K562 (cell line): ENCODE measurements at regions not wholly inside any gene's neighbourhood (a gene's known extent, or its start where the extent isn't known, plus 50 kb on each side); places are given as distances from the start of the nearest gene placed in this dataset.

Experiments used
- ATAC-seq: fragments of 200-7000 bp; cut with Tn5 transposase; 3 replicates; pipeline ENCODE4 v1.9.1; 2020; ENCODE audit warnings: moderate library complexity
- BruUV-seq: library from RNA; stranded (reverse); fragments of 400-500 nt; replicated peaks from 2 replicates; lab custom pipeline; 2021; lab: Mats Ljungman, UMichigan
- CTCF ChIA-PET: fragments of 300-600 bp; formaldehyde crosslinking; extraction: SDS; loops from one replicate; lab custom pipeline; 2021; ENCODE audit warnings: low intra/inter-chr PET ratio; lab: Yijun Ruan, JAX
- POLR2A ChIA-PET: fragments of 300-600, 350-650 bp; sonication (Branson Sonifier 250); formaldehyde crosslinking; extraction: SDS; loops from one replicate; lab custom pipeline; 2021; ENCODE audit warnings: antibody characterized with exemption, inconsistent platforms; lab: Yijun Ruan, JAX
- DNase-seq, 4 experiments: peaks; one replicate each; pipeline versions ENCODE4 v3.0.0 to v3.0.0-alpha.2; 2011 to 2018; ENCODE audit warnings: low spot score in 3 of 4, mixed read lengths in 3 of 4; ENCODE audit errors: extremely low read depth in 1 of 4
- FAIRE-seq: peaks from 2 replicates; lab custom pipeline; 2011; peaks lifted over from hg19 to GRCh38; lab: Jason Lieb, UNC
- H2AFZ ChIP-seq: 2 replicates; pipeline ENCODE4 v1.6.0; 2011; ENCODE audit warnings: low read depth, low read length, control low read depth, inconsistent platforms
- H3K27ac ChIP-seq: fragments of 200-600 bp; 3 replicates; pipeline ENCODE4 v1.8.0; 2011; ENCODE audit warnings: low read depth, mild to moderate bottlenecking, control low read depth, inconsistent platforms, low read length, moderate library complexity, mixed read lengths; ENCODE audit errors: extremely low read depth
- H3K27me3 ChIP-seq, 2 experiments: fragments of 300-600 bp in 1 of 2; 2 replicates in 1 of 2; 3 replicates in 1 of 2; pipeline versions ENCODE4 v1.6.0 to v1.8.0; 2011; ENCODE audit warnings: inconsistent platforms in 2 of 2, low read length in 2 of 2, mild to moderate bottlenecking in 1 of 2, mixed read lengths in 1 of 2, moderate library complexity in 1 of 2; ENCODE audit not compliant: control insufficient read depth in 2 of 2, insufficient read depth in 2 of 2
- H3K36me3 ChIP-seq: fragments of 300-600 bp; 3 replicates; pipeline ENCODE4 v1.8.0; 2011; ENCODE audit warnings: mild to moderate bottlenecking, low read length, inconsistent platforms; ENCODE audit not compliant: control insufficient read depth, insufficient read depth
- H3K4me1 ChIP-seq, 2 experiments: fragments of 200-600 bp in 1 of 2; replicated peaks in 1 of 2; 2 replicates in 1 of 2; 3 replicates in 1 of 2; pipeline versions ENCODE4 v1.5.1 to v1.8.0; 2011; ENCODE audit warnings: inconsistent platforms in 2 of 2, low read length in 2 of 2, mild to moderate bottlenecking in 1 of 2, mixed read lengths in 1 of 2, moderate library complexity in 1 of 2; ENCODE audit not compliant: control insufficient read depth in 2 of 2, insufficient read depth in 2 of 2
- H3K4me2 ChIP-seq: 2 replicates; pipeline ENCODE4 v1.6.1; 2011; ENCODE audit warnings: low read length, control low read depth, inconsistent platforms, mixed read lengths; ENCODE audit not compliant: insufficient read depth
- H3K4me3 ChIP-seq: fragments of 200-600 bp; sonication (generic), shearing (Covaris generic); 2 replicates; pipeline ENCODE4 v1.5.1; 2016; ENCODE audit warnings: control low read depth, inconsistent platforms
- H3K79me2 ChIP-seq: fragments of 200-600 bp; 3 replicates; pipeline ENCODE4 v1.8.0; 2011; ENCODE audit warnings: low read length, inconsistent platforms; ENCODE audit not compliant: control insufficient read depth, insufficient read depth
- H3K9ac ChIP-seq, 2 experiments: 2 replicates each; pipeline versions ENCODE4 v1.6.0 to v1.6.1; 2011; ENCODE audit warnings: low read depth in 2 of 2, low read length in 2 of 2, control low read depth in 1 of 2, inconsistent platforms in 1 of 2, mild to moderate bottlenecking in 1 of 2, mixed read lengths in 1 of 2; ENCODE audit not compliant: insufficient read depth in 1 of 2
- H3K9me1 ChIP-seq: one replicate; pipeline ENCODE4 v1.6.0; 2011; ENCODE audit warnings: inconsistent platforms, mild to moderate bottlenecking, low read length, moderate library complexity; ENCODE audit not compliant: control insufficient read depth, insufficient read depth
- H3K9me3 ChIP-seq: replicated peaks from 2 replicates; pipeline ENCODE4 v1.5.1; 2011; ENCODE audit warnings: low read depth, low read length, inconsistent platforms; ENCODE audit not compliant: control insufficient read depth, insufficient read depth
- H4K20me1 ChIP-seq: replicated peaks from 2 replicates; pipeline ENCODE4 v1.6.1; 2011; ENCODE audit warnings: low read length, inconsistent platforms, mixed read lengths; ENCODE audit not compliant: control insufficient read depth, insufficient read depth
- CXXC5 ChIP-seq: fragments of 250-450 bp; sonication (Bioruptor Pico); IDR thresholded peaks from 2 replicates; pipeline ENCODE4 v1.8.0; 2022; ENCODE audit warnings: inconsistent platforms, mild to moderate bottlenecking, moderate library complexity
- DNMT1 ChIP-seq: fragments of 450-650 bp; IDR thresholded peaks from 2 replicates; pipeline ENCODE4 v1.6.1; 2016; ENCODE audit warnings: antibody characterized with exemption, mild to moderate bottlenecking
- ELF4 ChIP-seq: fragments of 450-650 bp; formaldehyde crosslinking; IDR thresholded peaks from 2 replicates; pipeline ENCODE4 v1.4.0; 2022; ENCODE audit warnings: missing genetic modification characterization
- ETS2 ChIP-seq: IDR thresholded peaks from 2 replicates; pipeline ENCODE4 v1.6.1; 2016; ENCODE audit warnings: borderline replicate concordance, missing genetic modification characterization, mild to moderate bottlenecking, moderate library complexity, missing compliant biosample characterization; ENCODE audit not compliant: poor library complexity, severe bottlenecking
- ETV6 ChIP-seq, 3 experiments: fragments of 150-350 bp in 1 of 3; sonication (generic) in 1 of 3; formaldehyde crosslinking in 1 of 3; IDR thresholded peaks; 2 replicates each; pipeline versions ENCODE4 v1.6.1 to v1.8.0; 2014 to 2022; ENCODE audit warnings: borderline replicate concordance in 2 of 3, low read depth in 2 of 3, antibody characterized with exemption in 1 of 3, low read length in 1 of 3, mild to moderate bottlenecking in 1 of 3, missing genetic modification reagents in 1 of 3
- KLF13 ChIP-seq: fragments of 450-650 bp; IDR thresholded peaks from 2 replicates; pipeline ENCODE4 v1.6.1; 2016; ENCODE audit warnings: missing genetic modification characterization, low read depth, mild to moderate bottlenecking, missing compliant biosample characterization, moderate library complexity, borderline replicate concordance
- MEIS2 ChIP-seq: fragments of 450-650 bp; IDR thresholded peaks from 2 replicates; pipeline ENCODE4 v1.6.1; 2014; ENCODE audit warnings: mild to moderate bottlenecking; ENCODE audit not compliant: partially characterized antibody
- MTF1 ChIP-seq: fragments of 250-450 bp; sonication (Bioruptor Pico); IDR thresholded peaks from 2 replicates; pipeline ENCODE4 v1.9.0; 2021; ENCODE audit warnings: moderate library complexity, mild to moderate bottlenecking, inconsistent platforms, borderline replicate concordance
- MXD1 ChIP-seq: fragments of 250-450 bp; sonication (Bioruptor Pico); IDR thresholded peaks from 2 replicates; pipeline ENCODE4 v1.8.0; 2021; ENCODE audit warnings: borderline replicate concordance, mild to moderate bottlenecking, moderate library complexity; ENCODE audit not compliant: poor library complexity, severe bottlenecking
- SREBF2 ChIP-seq: sonication (generic); formaldehyde crosslinking; IDR thresholded peaks from 2 replicates; pipeline ENCODE4 v1.4.0; 2020; ENCODE audit warnings: mild to moderate bottlenecking, missing genetic modification reagents
- SRSF3 ChIP-seq: fragments of 200-400 bp; formaldehyde crosslinking; IDR thresholded peaks from 2 replicates; pipeline ENCODE4 v1.6.1; 2016; ENCODE audit warnings: mild to moderate bottlenecking, low read length, moderate library complexity; ENCODE audit not compliant: insufficient read depth
- TFE3 ChIP-seq: fragments of 450-650 bp; formaldehyde crosslinking; IDR thresholded peaks from 2 replicates; pipeline ENCODE4 v1.4.0; 2020; ENCODE audit warnings: mild to moderate bottlenecking, mixed read lengths
- VEZF1 ChIP-seq: fragments of 200-800 bp; sonication (Bioruptor generic); IDR thresholded peaks from 2 replicates; pipeline ENCODE4 v1.6.1; 2017; ENCODE audit warnings: missing genetic modification characterization, missing compliant biosample characterization
- ZNF239 ChIP-seq: fragments of 250-450 bp; sonication (Bioruptor Pico); IDR thresholded peaks from 2 replicates; pipeline ENCODE4 v1.4.0; 2020; ENCODE audit warnings: mild to moderate bottlenecking
- ZNF253 ChIP-seq: fragments of 250-450 bp; sonication (Bioruptor Pico); conservative IDR thresholded peaks from 2 replicates; pipeline ENCODE4 v1.6.1; 2021; ENCODE audit warnings: mild to moderate bottlenecking
- ZNF695 ChIP-seq: fragments of 450-650 bp; formaldehyde crosslinking; IDR thresholded peaks from 2 replicates; pipeline ENCODE4 v1.4.0; 2020; ENCODE audit warnings: mild to moderate bottlenecking, moderate library complexity
- WGBS: fragments of 100-300 bp; shearing (Covaris generic); methylation state at CpG from one replicate; pipeline ENCODE4 v1.1.6; 2016; ENCODE audit warnings: low coverage, mixed read lengths; ENCODE audit not compliant: insufficient coverage; ENCODE audit errors: missing lambda C conversion rate; 5-methylcytosine and 5-hydroxymethylcytosine counted together
- in situ Hi-C: fragments of 300-500 bp; cut with MboI; formaldehyde crosslinking; loops from 4 replicates; pipeline ENCODE4 v1.15.0; 2018; ENCODE audit warnings: inconsistent platforms, mixed read lengths
- intact Hi-C: fragments of 100-400 bp; cut with micrococcal nuclease; formaldehyde crosslinking; loops from 2 replicates; pipeline ENCODE4 v1.14.2; 2022

- H3K4me3 ChIP-seq = no peak overlapping the region
- no peak overlapping the region for H3K4me2 ChIP-seq
- no peak overlapping the region for H3K27ac ChIP-seq
- ChIA-PET POLR2A (no interaction called here), CTCF (no interaction called here)
- no TSS peak for BruUV-seq
- intact Hi-C loops (no loop called here), in situ Hi-C loops (no loop called here)
- no peak for DNase-seq
- WGBS = under 1% methylated on average over 17 of the region's 18 CpGs
- no peaks in the 10 kb centered on the region for H4K20me1 ChIP-seq
- no peak for FAIRE-seq
- H3K4me1 ChIP-seq = no peaks in the 10 kb centered on the region
- no peaks in the 10 kb centered on the region for H3K9me3 ChIP-seq
- H3K36me3 ChIP-seq = no peaks in the 10 kb centered on the region
- no peak for ATAC-seq
- H3K9me1 ChIP-seq = peaks cover 2% of the 10 kb centered on the region
- H2AFZ ChIP-seq = no peak overlapping the region
- TF ChIP-seq ZNF239 (no peak), CXXC5 (CRISPR knock-in tag) (no peak), ZNF253 (no peak), SRSF3 (no peak), MXD1 (CRISPR knock-in tag) (no peak), TFE3 (CRISPR knock-in tag) (no peak), MEIS2 (no peak), VEZF1 (CRISPR knock-in tag) (no peak), ZNF695 (CRISPR knock-in tag) (no peak), DNMT1 (no peak), ELF4 (CRISPR knock-in tag) (no peak), ETV6 (IDR thresholded peaks at IDR 0.05; ENCODE audit: borderline replicate concordance in 1 of 2, low read depth in 2 of 2, low read length in 1 of 2) (no peak), ETV6 (CRISPR knock-in tag; IDR thresholded peaks at IDR 0.05; ENCODE audit: borderline replicate concordance) (no peak), ETS2 (tag) (no peak), KLF13 (tag) (no peak), SREBF2 (CRISPR knock-in tag) (no peak), MTF1 (CRISPR knock-in tag) (no peak)
- peaks cover 0 to 17% of the 10 kb centered on the region in 2 experiments; a peak in 2 of 5 replicates for H3K27me3 ChIP-seq
- H3K79me2 ChIP-seq = no peaks in the 10 kb centered on the region
- H3K9ac ChIP-seq = no peak overlapping the region
These were observed 97.1 kb upstream of the PRR20G start for GRCh38 chr3:127384717-127385539.
